ENCODE measurements at regions not wholly inside any gene's neighbourhood (a gene's known extent, or its start where the extent isn't known, plus 50 kb on each side); places are given as distances from the start of the nearest gene placed in this dataset.
A peak's percentile ranks its signal among the peaks of the same experiment; 100 is the strongest.
"Not testable (repeated sequence)": the region's sequence is repeated elsewhere in the genome, so short reads cannot be mapped to it uniquely, and the experiment has no call there.

GRCh38 chr6:20263059-20263458, 50.8 kb upstream of the MBOAT1 start:
- DNase-seq, result no peak

- DNase-seq, result no peak
These were observed 53.6 kb upstream of the MBOAT1 start for GRCh38 chr6:20265842-20266241.

GRCh38 chr6:20266851-20267608, 54.8 kb upstream of the MBOAT1 start:
- DNase-seq, result no peak

GRCh38 chr6:20269181-20269580, 56.9 kb upstream of the MBOAT1 start:
- DNase-seq, result no peak

GRCh38 chr6:20271818-20272217, 59.5 kb upstream of the MBOAT1 start:
- no peak for DNase-seq

DNA sequence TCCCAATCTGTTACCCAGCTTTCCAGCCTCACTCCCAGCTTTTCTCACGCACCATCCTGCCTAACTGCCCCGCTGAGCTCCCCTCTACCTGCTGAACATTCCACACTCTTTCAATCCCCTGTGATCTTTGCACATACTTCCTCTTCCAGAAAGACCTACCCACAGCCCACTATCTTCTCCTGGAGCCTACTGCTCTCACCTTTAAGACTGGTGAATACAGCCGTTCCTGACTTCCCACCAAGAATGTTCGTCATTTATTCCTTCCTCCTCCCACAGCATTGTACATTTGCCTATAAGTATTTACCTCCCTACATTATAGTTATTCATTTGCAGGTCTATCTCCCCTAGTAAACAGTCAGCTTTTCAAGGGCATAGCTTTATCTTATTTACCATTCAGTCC, 61.9 kb upstream of the MBOAT1 start:
- no peak for DNase-seq

- not testable (repeated sequence) for DNase-seq
These were observed 63.6 kb upstream of the MBOAT1 start for GRCh38 chr6:20275837-20276236.

GRCh38 chr6:20277724-20278123, 65.5 kb upstream of the MBOAT1 start:
- DNase-seq, result not testable (repeated sequence)

DNA sequence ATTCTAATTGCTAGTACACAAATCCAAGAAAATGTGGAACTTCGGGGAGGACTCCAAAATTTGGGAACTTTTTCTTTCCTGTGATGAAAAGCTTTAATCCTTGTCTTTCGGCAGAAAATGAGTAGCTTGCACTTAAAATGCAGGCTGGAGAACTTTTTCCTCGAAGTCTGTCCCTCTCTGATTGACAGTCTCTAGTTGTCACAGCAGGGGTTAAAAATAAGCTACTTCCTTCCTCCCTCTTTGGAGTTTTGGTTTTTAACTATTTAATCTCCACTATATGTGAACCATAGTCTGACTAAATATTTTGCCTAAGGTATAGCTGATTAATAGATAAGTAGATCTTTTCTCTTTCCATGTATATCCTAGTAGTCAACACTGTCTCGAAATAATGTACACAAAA, 66.8 kb upstream of the MBOAT1 start:
- no peak for DNase-seq

- DNase-seq, result no peak
These were observed 67.5 kb upstream of the MBOAT1 start for GRCh38 chr6:20279608-20280287.

DNA sequence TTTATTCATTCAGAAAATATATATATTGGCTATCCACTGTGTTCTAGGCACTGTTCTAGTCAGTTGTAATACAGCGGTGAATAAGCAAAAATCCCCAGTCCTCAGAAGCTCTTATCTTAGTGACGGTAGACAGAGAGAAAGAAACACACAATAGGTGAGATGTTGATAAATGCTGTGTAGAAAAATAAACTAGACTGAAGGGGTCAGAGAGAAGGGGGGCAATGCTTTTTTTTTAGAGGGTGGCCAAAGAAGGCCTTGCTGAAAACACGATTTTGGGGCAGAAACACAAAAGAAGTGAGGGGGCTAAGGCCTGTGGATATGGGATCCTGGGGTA, 68.0 kb upstream of the MBOAT1 start:
- no peak for DNase-seq

DNA sequence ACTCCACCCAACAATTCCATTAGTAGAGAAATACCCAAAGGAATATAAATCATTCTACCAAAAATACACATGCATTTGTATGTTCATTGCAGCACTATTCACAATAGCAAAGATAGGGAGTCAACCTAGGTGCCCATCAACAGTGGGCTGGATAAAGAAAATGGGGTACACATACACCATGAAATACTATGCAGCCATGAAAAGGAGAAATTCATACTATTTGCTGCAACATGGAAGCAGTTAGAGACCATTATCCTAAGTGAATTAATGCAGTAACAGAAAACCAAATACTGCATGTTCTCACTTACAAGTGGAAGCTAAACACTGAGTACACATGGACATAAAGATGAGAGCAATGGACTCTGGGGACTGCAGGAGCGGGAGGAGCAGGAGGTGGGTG, 72.4 kb upstream of the MBOAT1 start:
- no peak for DNase-seq

- no peak for DNase-seq
These were observed 74.8 kb upstream of the MBOAT1 start for GRCh38 chr6:20286968-20287565.

DNA sequence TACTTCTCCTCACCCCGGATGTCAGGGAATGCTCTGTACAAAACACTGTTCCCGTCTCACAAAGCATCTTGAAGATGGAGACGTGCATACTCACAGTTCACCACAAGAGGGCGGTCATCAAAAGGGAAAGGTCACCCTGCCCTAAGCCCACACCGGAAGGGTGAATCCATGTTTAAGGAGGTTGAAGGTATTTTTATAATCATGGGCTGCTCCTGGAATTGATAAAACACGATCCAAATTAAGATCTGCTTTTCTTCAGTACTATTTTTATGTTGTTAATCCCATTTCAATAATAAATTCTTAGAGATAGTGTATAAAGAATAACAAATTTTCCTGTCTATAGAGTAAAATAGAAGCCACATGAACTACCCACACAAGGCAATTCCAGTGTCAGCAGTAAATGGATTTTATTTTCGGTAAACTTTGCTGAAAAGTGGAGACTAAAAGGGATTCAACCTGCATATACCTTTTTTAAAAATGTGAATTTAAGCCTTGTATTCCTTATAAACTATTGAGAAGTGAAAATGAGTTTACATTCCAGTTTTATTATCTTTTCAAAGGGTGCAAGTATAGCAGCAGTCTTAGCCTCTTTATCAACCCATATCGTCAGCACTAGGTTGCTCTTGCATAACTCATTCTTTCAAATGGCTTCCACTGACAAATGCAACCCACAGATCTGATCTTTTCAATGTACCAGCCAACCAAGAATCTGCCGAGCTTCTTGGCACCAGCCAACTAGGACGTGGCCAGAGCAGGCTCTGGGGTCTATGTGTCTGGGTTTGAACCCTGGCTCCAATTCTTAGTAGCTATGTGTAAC, 79.7 kb upstream of the MBOAT1 start:
- peak; percentile 47 for DNase-seq

DNA sequence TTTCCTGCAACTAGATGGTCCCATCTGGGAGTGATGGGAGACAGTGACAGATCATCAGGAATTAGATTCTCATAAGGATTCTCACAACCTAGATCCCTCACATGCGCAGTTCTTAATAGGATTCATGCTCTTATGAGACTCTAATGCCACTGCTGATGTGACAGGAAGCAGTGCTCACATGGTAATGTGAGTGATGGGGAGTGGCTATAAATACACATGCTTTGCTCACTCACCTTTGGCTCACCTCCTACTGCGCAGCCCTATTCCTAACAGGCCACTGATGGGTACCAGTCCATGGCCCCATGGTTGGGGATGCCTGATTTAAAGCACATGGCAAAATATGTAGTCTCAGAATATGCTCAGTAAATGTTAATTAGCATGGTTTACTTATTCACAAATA, 80.6 kb upstream of the MBOAT1 start:
- DNase-seq, result no peak

DNA sequence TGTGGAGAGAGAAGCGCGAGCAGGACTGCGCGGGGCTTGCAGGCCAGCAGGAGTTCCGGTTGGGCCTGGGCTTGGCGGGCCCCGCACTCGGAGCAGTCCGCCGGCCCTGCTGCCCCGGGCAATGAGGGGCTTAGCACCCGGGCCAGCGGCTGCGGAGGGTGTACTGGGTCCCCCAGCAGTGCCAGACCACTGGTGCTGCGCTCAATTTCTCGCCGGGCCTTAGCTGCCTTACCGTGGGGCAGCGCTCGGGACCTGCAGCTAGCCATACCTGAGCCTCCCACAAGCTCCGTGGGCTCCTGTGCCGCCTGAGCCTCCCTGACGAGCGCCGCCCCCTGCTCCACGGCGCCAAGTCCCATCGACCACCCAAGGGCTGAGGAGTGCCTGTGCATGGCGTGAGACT, 89.0 kb upstream of the MBOAT1 start:
- no peak for DNase-seq

- no peak for DNase-seq
These were observed 89.9 kb upstream of the MBOAT1 start for GRCh38 chr6:20302168-20302567.

DNA sequence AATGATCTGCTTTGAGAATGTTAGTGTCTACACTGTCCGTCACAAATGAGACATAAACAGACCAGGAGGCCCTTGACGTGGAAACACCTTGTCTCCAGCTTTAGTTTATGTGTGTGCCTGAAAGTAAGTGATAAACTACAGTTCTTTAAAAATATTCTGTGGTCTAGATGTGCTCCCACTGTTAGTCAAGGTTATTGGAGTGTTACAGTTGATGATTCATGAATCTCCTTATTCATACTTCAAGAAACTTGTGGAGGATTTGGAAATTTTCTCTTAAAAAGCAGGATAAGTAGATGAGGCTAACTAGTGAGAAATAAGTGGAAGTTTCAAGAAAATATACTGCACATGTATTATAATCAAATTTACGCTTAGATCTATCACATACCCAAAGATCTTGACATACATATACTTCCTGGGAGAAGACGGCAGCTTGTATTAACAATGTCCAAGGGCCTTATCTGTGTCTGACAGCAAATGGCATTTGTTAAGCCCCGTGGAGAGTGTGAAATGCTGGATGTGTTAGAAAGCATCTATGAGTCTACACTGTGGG, 90.5 kb upstream of the MBOAT1 start:
- DNase-seq, result no peak

DNA sequence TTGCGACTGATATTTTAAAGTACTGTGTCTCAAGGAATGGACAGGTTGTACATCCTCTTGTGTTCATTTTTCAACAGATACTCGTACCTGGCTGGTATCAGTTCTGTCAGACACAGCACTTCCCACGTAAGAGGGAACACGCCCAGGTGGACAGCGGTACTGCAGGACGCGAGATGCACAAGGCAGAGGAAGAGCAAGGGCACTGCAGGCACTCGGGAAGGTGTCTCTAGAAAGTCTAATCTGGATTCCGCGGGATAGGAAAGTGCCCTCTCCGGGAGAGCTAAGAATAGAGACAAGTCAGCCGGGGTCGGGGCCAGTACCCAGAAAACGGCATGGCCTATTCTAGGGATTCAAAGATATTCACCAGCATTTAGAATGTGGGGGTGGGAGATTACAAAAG, 94.2 kb upstream of the MBOAT1 start:
- DNase-seq, result no peak

DNA sequence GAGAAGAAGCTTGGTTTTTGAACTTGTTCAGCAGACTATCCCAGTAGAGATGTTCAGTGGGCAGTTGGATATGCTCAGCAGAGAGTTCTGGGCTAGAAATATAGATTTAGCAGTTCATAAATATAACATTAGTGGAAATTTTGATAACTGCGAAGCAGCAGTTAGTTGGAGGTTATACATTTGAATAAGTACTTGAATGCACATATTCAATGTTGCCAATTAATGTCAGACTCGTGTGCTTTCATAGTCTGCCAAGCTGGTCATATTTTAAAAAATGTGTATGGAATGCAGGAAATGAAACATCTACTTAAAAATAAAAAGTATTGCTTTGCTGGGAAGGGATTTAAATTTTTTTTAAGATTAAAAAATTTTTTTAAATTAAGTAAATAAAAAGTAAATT, 92.5 kb upstream of the E2F3 start:
- no peak for DNase-seq

DNA sequence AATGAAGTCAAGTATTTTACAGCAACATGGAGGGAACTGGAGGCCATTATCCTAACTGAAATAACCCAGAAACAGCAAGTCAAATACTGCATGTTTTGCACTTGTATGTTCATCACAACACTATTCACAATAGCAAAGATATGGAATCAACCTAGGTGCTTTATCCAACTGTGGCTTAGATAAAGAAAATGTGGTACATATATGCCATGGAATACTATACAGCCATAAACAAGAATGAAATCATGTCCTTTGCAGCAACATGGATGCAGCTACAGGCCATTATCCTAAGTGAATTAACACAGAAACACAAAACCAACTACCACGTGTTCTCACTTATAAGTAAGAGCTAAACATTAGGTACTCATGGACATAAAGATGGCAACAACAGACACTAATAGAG, 91.5 kb upstream of the E2F3 start:
- no peak for DNase-seq

DNA sequence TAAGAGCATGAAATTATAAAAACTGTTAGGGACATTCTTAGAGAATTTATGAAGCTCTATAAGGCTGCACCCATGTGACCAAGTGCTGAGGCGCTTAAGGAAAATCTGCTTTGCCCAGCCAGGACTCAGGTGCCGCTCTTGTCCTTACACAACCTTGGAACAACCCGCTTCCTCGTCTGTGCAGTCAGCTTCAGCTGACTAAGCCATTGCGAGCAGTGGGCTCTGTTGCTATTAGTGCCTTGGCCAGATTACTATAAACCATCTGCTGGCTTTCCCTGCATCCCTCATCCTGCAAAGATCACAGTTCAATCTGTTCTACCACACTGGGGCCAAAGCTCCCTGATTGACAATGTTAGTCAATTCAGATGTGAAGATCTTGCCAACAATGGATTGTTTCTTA, 89.1 kb upstream of the E2F3 start:
- no peak for DNase-seq

- no peak for DNase-seq
These were observed 88.6 kb upstream of the E2F3 start for GRCh38 chr6:20313051-20313450.
